OCI-LY3 (cell line): ENCODE measurements at regions not wholly inside any gene's neighbourhood (a gene's known extent, or its start where the extent isn't known, plus 50 kb on each side); places are given as distances from the start of the nearest gene placed in this dataset.

ENCODE experiments used
- H2AFZ ChIP-seq: fragments of 200-600, 300-600 bp; shearing (Covaris generic); 2 replicates; pipeline ENCODE4 v1.6.0; 2014; ENCODE audit warnings: antibody characterized with exemption, low read depth, low read length
- H3K27ac ChIP-seq: fragments of 200-600, 300-600 bp; sonication (generic); 2 replicates; pipeline ENCODE4 v1.5.1; 2014; ENCODE audit warnings: mild to moderate bottlenecking, low read length, moderate library complexity, mixed read lengths
- H3K27me3 ChIP-seq: fragments of 200-600, 300-600 bp; sonication (generic); 2 replicates; pipeline ENCODE4 v1.6.1; 2014; ENCODE audit warnings: low read depth, low read length, mixed read lengths
- H3K36me3 ChIP-seq: fragments of 200-600, 300-600 bp; sonication (generic); replicated peaks from 2 replicates; pipeline ENCODE3; 2014; ENCODE audit warnings: low read depth, low read length, mixed read lengths
- H3K4me1 ChIP-seq: fragments of 300-600, 200-600 bp; sonication (generic); 2 replicates; pipeline ENCODE4 v1.6.1; 2014; ENCODE audit warnings: low read length, mixed read lengths
- H3K4me2 ChIP-seq: fragments of 200-600, 300-600 bp; sonication (generic); 2 replicates; pipeline ENCODE4 v1.6.1; 2014; ENCODE audit warnings: low read length, mixed read lengths
- H3K4me3 ChIP-seq: fragments of 300-600, 200-600 bp; sonication (generic); 2 replicates; pipeline ENCODE4 v1.5.1; 2014; ENCODE audit warnings: antibody characterized with exemption, mild to moderate bottlenecking, low read length, moderate library complexity
- H3K79me2 ChIP-seq: fragments of 300-600, 200-600 bp; shearing (Covaris generic); 2 replicates; pipeline ENCODE4 v1.6.1; 2014; ENCODE audit warnings: mild to moderate bottlenecking, low read length, mixed read lengths
- H3K9ac ChIP-seq: fragments of 300-600, 200-600 bp; shearing (Covaris generic); 2 replicates; pipeline ENCODE4 v1.6.0; 2014; ENCODE audit warnings: mild to moderate bottlenecking, low read length, moderate library complexity
- H3K9me3 ChIP-seq: fragments of 200-600, 300-600 bp; shearing (Covaris generic); 2 replicates; pipeline ENCODE4 v1.6.1; 2014; ENCODE audit warnings: low read length, mixed read lengths; ENCODE audit not compliant: insufficient read depth
- H4K20me1 ChIP-seq: fragments of 200-600, 300-600 bp; sonication (generic); 2 replicates; pipeline ENCODE4 v1.6.1; 2016; ENCODE audit warnings: low read length, mixed read lengths; ENCODE audit not compliant: insufficient read depth
- CTCF ChIP-seq: fragments of 200-600, 300-600 bp; sonication (generic); IDR thresholded peaks from 2 replicates; pipeline ENCODE4 v1.5.1; 2014; ENCODE audit warnings: antibody characterized with exemption, low read length, low read depth
- EZH2phosphoT487 ChIP-seq: fragments of 200-600 bp; shearing (Covaris generic); IDR thresholded peaks from 2 replicates; pipeline ENCODE4 v1.6.1; 2018; ENCODE audit warnings: antibody characterized with exemption, mixed run types, low read depth

- H3K9me3 ChIP-seq, result no peaks in the 10 kb centered on the region
- H3K27me3 ChIP-seq, result no peaks in the 10 kb centered on the region
- peaks cover 54% of the 10 kb centered on the region for H3K4me1 ChIP-seq
- no peaks in the 10 kb centered on the region for H3K79me2 ChIP-seq
- H4K20me1 ChIP-seq, result no peaks in the 10 kb centered on the region
- TF ChIP-seq EZH2phosphoT487, result no peak
- TF ChIP-seq CTCF, result no peak
- no peak overlapping the region for H3K4me2 ChIP-seq
- no peak overlapping the region for H2AFZ ChIP-seq
- no peak overlapping the region for H3K27ac ChIP-seq
- no peak overlapping the region for H3K4me3 ChIP-seq
- H3K36me3 ChIP-seq, result no peaks in the 10 kb centered on the region
- H3K9ac ChIP-seq, result no peak overlapping the region
These were observed 70.9 kb upstream of the CLMP start for GRCh38 chr11:123265951-123266350.

- peak overlapping the region; percentile 63 for H3K27ac ChIP-seq
- H3K4me3 ChIP-seq, result peak overlapping the region; percentile 69
- H3K9ac ChIP-seq, result peak overlapping the region; percentile 60
- H3K4me2 ChIP-seq, result peak overlapping the region; percentile 84
- TF ChIP-seq EZH2phosphoT487 (no peak), CTCF (no peak)
- no peaks in the 10 kb centered on the region for H4K20me1 ChIP-seq
- peaks cover 54% of the 10 kb centered on the region for H3K4me1 ChIP-seq
- no peaks in the 10 kb centered on the region for H3K9me3 ChIP-seq
- peak overlapping the region; percentile 23; the same call in 1 of the 2 replicates for H2AFZ ChIP-seq
- no peaks in the 10 kb centered on the region for H3K27me3 ChIP-seq
- no peaks in the 10 kb centered on the region for H3K36me3 ChIP-seq
- no peaks in the 10 kb centered on the region for H3K79me2 ChIP-seq
These were observed 69.4 kb upstream of the CLMP start for GRCh38 chr11:123264431-123264780.

- TF ChIP-seq EZH2phosphoT487 (no peak), CTCF (peak; percentile 87)
- Histone ChIP-seq H3K4me1 (peaks cover 56% of the 10 kb centered on the region), H4K20me1 (no peaks in the 10 kb centered on the region), H3K36me3 (peaks cover 5% of the 10 kb centered on the region), H3K9me3 (peaks cover 10% of the 10 kb centered on the region), H3K4me3 (peak overlapping the region; percentile 59), H3K9ac (peak overlapping the region; percentile 26; the same call in 1 of the 2 replicates), H3K4me2 (peak overlapping the region; percentile 62), H3K27me3 (no peaks in the 10 kb centered on the region), H3K79me2 (no peaks in the 10 kb centered on the region), H3K27ac (no peak overlapping the region), H2AFZ (peak overlapping the region; percentile 76)
These were observed 66.5 kb upstream of the CLMP start for GRCh38 chr11:123261345-123262106.

GRCh38 chr11:123260511-123261211 is 65.6 kb upstream of the CLMP start:
- no peak overlapping the region for H3K9ac ChIP-seq
- H3K4me3 ChIP-seq, result no peak overlapping the region
- H3K36me3 ChIP-seq, result peaks cover 5% of the 10 kb centered on the region
- no peaks in the 10 kb centered on the region for H3K27me3 ChIP-seq
- TF ChIP-seq EZH2phosphoT487 (no peak), CTCF (no peak)
- H2AFZ ChIP-seq, result 0 out of 2 replicates have a peak overlapping the region, but pooled peaks have one; percentile 76
- H3K9me3 ChIP-seq, result peaks cover 10% of the 10 kb centered on the region
- peaks cover 47% of the 10 kb centered on the region for H3K4me1 ChIP-seq
- H3K27ac ChIP-seq, result no peak overlapping the region
- no peaks in the 10 kb centered on the region for H4K20me1 ChIP-seq
- no peaks in the 10 kb centered on the region for H3K79me2 ChIP-seq
- H3K4me2 ChIP-seq, result peak overlapping the region; percentile 62
